Kidney (tissue), 13 donors: ENCODE measurements at regions not wholly inside any gene's neighbourhood (a gene's known extent, or its start where the extent isn't known, plus 50 kb on each side); places are given as distances from the start of the nearest gene placed in this dataset.

Experiments used
- DNase-seq, 5 donors: peaks; one replicate each; pipeline ENCODE4 v3.0.0-alpha.2; 2013 to 2020
- FAIRE-seq: peaks from 2 replicates; lab custom pipeline; 2012; peaks lifted over from hg19 to GRCh38; lab: Jason Lieb, UNC
- H3K27ac ChIP-seq, 2 donors: one replicate each; pipeline ENCODE4 v1.7.0; 2013; ENCODE audit warnings: low read depth in 2 of 2, low read length in 2 of 2, inconsistent platforms in 1 of 2
- H3K27me3 ChIP-seq: one replicate; pipeline ENCODE4 v1.7.1; 2013; ENCODE audit warnings: low read length, inconsistent platforms; ENCODE audit not compliant: control insufficient read depth, insufficient read depth
- H3K36me3 ChIP-seq, 3 donors: one replicate each; pipeline versions ENCODE4 v1.7.0 to v1.7.1; 2013; ENCODE audit warnings: low read length in 3 of 3, control low read depth in 1 of 3, inconsistent platforms in 1 of 3; ENCODE audit not compliant: insufficient read depth in 3 of 3, control insufficient read depth in 2 of 3
- H3K4me1 ChIP-seq, 3 donors: one replicate each; pipeline versions ENCODE4 v1.7.0 to v1.7.1; 2013; ENCODE audit warnings: low read length in 3 of 3, inconsistent platforms in 1 of 3, low read depth in 1 of 3; ENCODE audit not compliant: control insufficient read depth in 2 of 3, insufficient read depth in 2 of 3
- H3K4me3 ChIP-seq, 3 donors: one replicate each; pipeline versions ENCODE4 v1.7.0 to v1.8.1; 2013; ENCODE audit warnings: low read length in 3 of 3, control low read depth in 1 of 3, inconsistent platforms in 1 of 3
- H3K9ac ChIP-seq, 3 donors: one replicate each; pipeline versions ENCODE4 v1.7.0 to v1.7.1; 2013; ENCODE audit warnings: low read length in 3 of 3, control low read depth in 1 of 3, inconsistent platforms in 1 of 3
- H3K9me3 ChIP-seq, 3 donors: one replicate each; pipeline versions ENCODE4 v1.7.0 to v1.7.1; 2013; ENCODE audit warnings: low read length in 3 of 3, control low read depth in 1 of 3, inconsistent platforms in 1 of 3; ENCODE audit not compliant: control insufficient read depth in 2 of 3, insufficient read depth in 1 of 3
- intact Hi-C: fragments of 100-400 bp; cut with DNase I; formaldehyde crosslinking; loops from one replicate; pipeline ENCODE4 v1.11.1; 2022
- TF ChIP-seq, protein P1 (sequence below): IDR thresholded peaks from 3 replicates; pipeline ENCODE4 v1.5.1; 2012; ENCODE audit warnings: mild to moderate bottlenecking, moderate library complexity, borderline replicate concordance; ENCODE audit not compliant: insufficient read depth; ENCODE audit errors: extremely low read depth
- donor health status: control.
- donor health status: control.
- donor health status: control.
- donor health status: control.
- donor health status: control.
- donor health status: DM: yes; HTN: yes; CAD: no.
- donor health status: Normal renal cell carcinoma (clear cell type).

- FAIRE-seq = no peak
- H3K27me3 ChIP-seq = no peaks in the 10 kb centered on the region
- H3K9me3 ChIP-seq = no peaks in the 10 kb centered on the region
- H3K27ac ChIP-seq = no peak overlapping the region
- H3K9ac ChIP-seq = no peak overlapping the region
- H3K36me3 ChIP-seq = no peaks in the 10 kb centered on the region
- H3K4me3 ChIP-seq = no peak overlapping the region
- H3K4me1 ChIP-seq = no peaks in the 10 kb centered on the region
- DNase-seq = no peak
- TF ChIP-seq, protein P1, sequence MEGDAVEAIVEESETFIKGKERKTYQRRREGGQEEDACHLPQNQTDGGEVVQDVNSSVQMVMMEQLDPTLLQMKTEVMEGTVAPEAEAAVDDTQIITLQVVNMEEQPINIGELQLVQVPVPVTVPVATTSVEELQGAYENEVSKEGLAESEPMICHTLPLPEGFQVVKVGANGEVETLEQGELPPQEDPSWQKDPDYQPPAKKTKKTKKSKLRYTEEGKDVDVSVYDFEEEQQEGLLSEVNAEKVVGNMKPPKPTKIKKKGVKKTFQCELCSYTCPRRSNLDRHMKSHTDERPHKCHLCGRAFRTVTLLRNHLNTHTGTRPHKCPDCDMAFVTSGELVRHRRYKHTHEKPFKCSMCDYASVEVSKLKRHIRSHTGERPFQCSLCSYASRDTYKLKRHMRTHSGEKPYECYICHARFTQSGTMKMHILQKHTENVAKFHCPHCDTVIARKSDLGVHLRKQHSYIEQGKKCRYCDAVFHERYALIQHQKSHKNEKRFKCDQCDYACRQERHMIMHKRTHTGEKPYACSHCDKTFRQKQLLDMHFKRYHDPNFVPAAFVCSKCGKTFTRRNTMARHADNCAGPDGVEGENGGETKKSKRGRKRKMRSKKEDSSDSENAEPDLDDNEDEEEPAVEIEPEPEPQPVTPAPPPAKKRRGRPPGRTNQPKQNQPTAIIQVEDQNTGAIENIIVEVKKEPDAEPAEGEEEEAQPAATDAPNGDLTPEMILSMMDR = no peak
- intact Hi-C loops = no loop called here
Observed at GRCh38 chr3:25053360-25053759, 374.7 kb upstream of the RARB start.

GRCh38 chr3:25056036-25056755 is 371.9 kb upstream of the RARB start:
- Histone ChIP-seq H3K36me3 (no peaks in the 10 kb centered on the region), H3K27ac (no peak overlapping the region), H3K27me3 (no peaks in the 10 kb centered on the region), H3K4me3 (no peak overlapping the region), H3K9me3 (no peaks in the 10 kb centered on the region), H3K4me1 (no peaks in the 10 kb centered on the region), H3K9ac (no peak overlapping the region)
- intact Hi-C loops = no loop called here
- TF ChIP-seq, protein P1 = no peak
- no peak for FAIRE-seq
- DNase-seq = peak in 2 of 5 donors; percentile 21 to 62

DNA sequence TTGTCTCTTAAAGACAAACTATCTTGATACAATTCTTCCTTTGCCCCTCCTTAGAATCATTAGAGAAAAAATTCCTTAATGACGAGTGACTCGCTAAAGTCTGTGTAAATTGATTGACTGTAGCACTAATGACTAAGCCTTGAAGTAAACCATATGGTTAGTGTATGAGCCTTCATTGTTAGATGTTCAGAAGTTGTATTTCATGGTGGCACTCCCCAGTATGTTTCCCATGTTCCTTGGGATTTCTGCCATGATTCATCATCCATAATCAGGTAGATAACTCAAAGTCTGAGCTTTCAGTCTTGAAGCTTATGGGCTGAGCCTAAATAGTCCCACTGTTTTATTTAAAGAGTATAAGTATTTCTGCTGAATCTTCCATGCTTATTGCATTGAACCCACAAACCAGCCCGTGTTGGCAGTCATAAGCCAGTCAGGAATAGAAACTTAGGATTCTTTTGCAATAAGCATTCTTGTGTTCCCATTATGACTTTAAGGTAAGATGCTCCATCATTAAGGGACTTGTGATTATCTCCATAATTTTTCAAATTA is 371.2 kb upstream of the RARB start:
- Histone ChIP-seq H3K4me3 (no peak overlapping the region), H3K4me1 (no peaks in the 10 kb centered on the region), H3K27ac (no peak overlapping the region), H3K27me3 (no peaks in the 10 kb centered on the region), H3K9me3 (no peaks in the 10 kb centered on the region), H3K36me3 (no peaks in the 10 kb centered on the region), H3K9ac (no peak overlapping the region)
- TF ChIP-seq, protein P1 = no peak
- intact Hi-C loops = no loop called here
- FAIRE-seq = no peak
- no peak for DNase-seq
